ENCODE measurements at regions not wholly inside any gene's neighbourhood (a gene's known extent, or its start where the extent isn't known, plus 50 kb on each side); places are given as distances from the start of the nearest gene placed in this dataset.
"Not testable (repeated sequence)": the region's sequence is repeated elsewhere in the genome, so short reads cannot be mapped to it uniquely, and the experiment has no call there.

- DNase-seq = no peak
Measured at GRCh38 chrX:95996294-95996693, 688.3 kb upstream of the DIAPH2 start.

- peak; percentile 31 for DNase-seq
Measured at GRCh38 chrX:96002431-96002830, 682.2 kb upstream of the DIAPH2 start.

GRCh38 chrX:96004386-96004785 is 680.3 kb upstream of the DIAPH2 start:
- DNase-seq = peak; percentile 51

- DNase-seq = no peak
Measured at GRCh38 chrX:96006281-96006680, 678.4 kb upstream of the DIAPH2 start.

GRCh38 chrX:96027407-96027806 is 657.2 kb upstream of the DIAPH2 start:
- DNase-seq = peak; percentile 28

GRCh38 chrX:96052078-96052477 is 632.6 kb upstream of the DIAPH2 start:
- DNase-seq = no peak

- DNase-seq = no peak
Measured at GRCh38 chrX:96081891-96082290, 602.8 kb upstream of the DIAPH2 start.

- no peak for DNase-seq
Measured at GRCh38 chrX:96094616-96095015, 590.0 kb upstream of the DIAPH2 start.

GRCh38 chrX:96098471-96098870 is 586.2 kb upstream of the DIAPH2 start:
- DNase-seq = no peak

- no peak for DNase-seq
Measured at GRCh38 chrX:96102997-96103396, 581.6 kb upstream of the DIAPH2 start.

GRCh38 chrX:96112689-96113088 is 572.0 kb upstream of the DIAPH2 start:
- DNase-seq = no peak

- DNase-seq = no peak
Measured at GRCh38 chrX:96126182-96126581, 558.5 kb upstream of the DIAPH2 start.

- DNase-seq = not testable (repeated sequence)
Measured at GRCh38 chrX:96128058-96128457, 556.6 kb upstream of the DIAPH2 start.

- DNase-seq = no peak
Measured at GRCh38 chrX:96140796-96141195, 543.8 kb upstream of the DIAPH2 start.

GRCh38 chrX:96147681-96148080 is 537.0 kb upstream of the DIAPH2 start:
- DNase-seq = no peak

GRCh38 chrX:96170626-96171025 is 514.0 kb upstream of the DIAPH2 start:
- DNase-seq = no peak

- no peak for DNase-seq
Measured at GRCh38 chrX:96176921-96177320, 507.7 kb upstream of the DIAPH2 start.

GRCh38 chrX:96181605-96182004 is 503.0 kb upstream of the DIAPH2 start:
- no peak for DNase-seq

- DNase-seq = peak; percentile 2
Measured at GRCh38 chrX:96182366-96182765, 502.3 kb upstream of the DIAPH2 start.

GRCh38 chrX:96183391-96183790 is 501.3 kb upstream of the DIAPH2 start:
- no peak for DNase-seq

- no peak for DNase-seq
Measured at GRCh38 chrX:96183843-96184242, 500.8 kb upstream of the DIAPH2 start.

- DNase-seq = no peak
Measured at GRCh38 chrX:96204928-96205327, 479.7 kb upstream of the DIAPH2 start.

- no peak for DNase-seq
Measured at GRCh38 chrX:96211953-96212352, 472.7 kb upstream of the DIAPH2 start.

GRCh38 chrX:96214681-96215080 is 470.0 kb upstream of the DIAPH2 start:
- DNase-seq = not testable (repeated sequence)

- DNase-seq = no peak
Measured at GRCh38 chrX:96224279-96224678, 460.4 kb upstream of the DIAPH2 start.

- DNase-seq = no peak
Measured at GRCh38 chrX:96244955-96245354, 439.7 kb upstream of the DIAPH2 start.

Data from fibroblast of upper back skin (primary cell).